GM18520 (cell line): ENCODE measurements at regions not wholly inside any gene's neighbourhood (a gene's known extent, or its start where the extent isn't known, plus 50 kb on each side); places are given as distances from the start of the nearest gene placed in this dataset.
A peak's percentile ranks its signal among the peaks of the same experiment; 100 is the strongest.
"Not testable (repeated sequence)": the region's sequence is repeated elsewhere in the genome, so short reads cannot be mapped to it uniquely, and the experiment has no call there.

Experiments
- ATAC-seq: cut with Tn5 transposase; IDR thresholded peaks from one replicate; pipeline ENCODE4 v1.9.1; 2021; ENCODE audit not compliant: unreplicated experiment

DNA sequence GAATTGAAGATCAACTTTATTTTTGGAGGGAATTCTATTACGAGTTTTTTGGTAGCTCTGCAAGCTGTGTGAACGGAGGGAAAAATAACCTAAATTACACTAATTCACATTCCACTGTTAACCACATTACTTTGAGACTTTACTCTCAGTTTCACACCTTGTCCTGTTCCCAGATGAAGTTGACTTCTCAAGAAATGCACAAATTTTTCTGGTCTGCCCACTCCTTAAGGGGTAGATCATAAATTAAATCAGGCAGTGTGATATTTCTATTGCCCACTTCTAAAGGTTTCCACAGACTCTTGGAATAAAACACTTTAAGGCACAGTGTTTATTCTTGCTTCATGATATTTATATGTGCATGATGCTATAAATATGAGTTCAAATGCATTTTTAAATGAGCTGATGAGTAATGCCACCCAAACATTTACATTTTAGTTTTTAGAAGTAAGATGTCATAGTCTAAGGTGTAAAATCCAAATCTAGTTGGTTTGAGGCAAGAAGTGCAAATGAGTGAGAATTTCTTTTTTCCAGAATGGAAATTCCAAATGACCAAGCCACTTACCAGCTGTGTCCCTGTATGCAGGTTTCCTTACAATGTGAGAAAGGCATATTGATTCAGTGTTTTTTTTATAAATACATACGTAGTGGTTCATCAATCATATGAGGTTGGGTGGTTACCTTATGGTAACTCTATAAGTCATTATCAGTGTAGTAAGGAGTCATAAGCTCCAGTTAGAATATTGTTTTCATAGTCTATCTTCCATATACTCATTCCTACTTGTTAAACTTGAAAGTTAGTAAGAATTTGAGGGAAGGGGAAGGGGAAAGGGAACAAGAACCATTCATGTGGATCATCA is 437.7 kb upstream of the MEF2C start:
- no peak for ATAC-seq

DNA sequence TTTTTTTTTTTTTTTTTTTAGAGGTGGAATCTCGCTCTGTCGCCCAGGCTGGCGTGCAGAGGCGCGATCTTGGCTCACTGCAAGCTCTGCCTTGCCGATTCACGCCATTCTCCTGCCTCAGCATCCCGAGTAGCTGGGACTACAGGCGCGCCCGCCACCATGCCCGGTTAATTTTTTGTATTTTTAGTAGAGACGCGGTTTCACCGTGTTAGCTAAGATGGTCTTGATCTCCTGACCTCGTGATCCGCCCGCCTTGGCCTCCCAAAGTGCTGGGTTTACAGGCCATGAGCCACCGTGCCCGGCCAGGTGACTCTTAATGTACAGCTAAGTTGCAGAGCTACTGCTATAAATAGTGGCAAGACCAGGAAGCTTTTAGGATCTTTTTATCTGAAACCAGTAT is 434.9 kb upstream of the MEF2C start:
- ATAC-seq = not testable (repeated sequence)

DNA sequence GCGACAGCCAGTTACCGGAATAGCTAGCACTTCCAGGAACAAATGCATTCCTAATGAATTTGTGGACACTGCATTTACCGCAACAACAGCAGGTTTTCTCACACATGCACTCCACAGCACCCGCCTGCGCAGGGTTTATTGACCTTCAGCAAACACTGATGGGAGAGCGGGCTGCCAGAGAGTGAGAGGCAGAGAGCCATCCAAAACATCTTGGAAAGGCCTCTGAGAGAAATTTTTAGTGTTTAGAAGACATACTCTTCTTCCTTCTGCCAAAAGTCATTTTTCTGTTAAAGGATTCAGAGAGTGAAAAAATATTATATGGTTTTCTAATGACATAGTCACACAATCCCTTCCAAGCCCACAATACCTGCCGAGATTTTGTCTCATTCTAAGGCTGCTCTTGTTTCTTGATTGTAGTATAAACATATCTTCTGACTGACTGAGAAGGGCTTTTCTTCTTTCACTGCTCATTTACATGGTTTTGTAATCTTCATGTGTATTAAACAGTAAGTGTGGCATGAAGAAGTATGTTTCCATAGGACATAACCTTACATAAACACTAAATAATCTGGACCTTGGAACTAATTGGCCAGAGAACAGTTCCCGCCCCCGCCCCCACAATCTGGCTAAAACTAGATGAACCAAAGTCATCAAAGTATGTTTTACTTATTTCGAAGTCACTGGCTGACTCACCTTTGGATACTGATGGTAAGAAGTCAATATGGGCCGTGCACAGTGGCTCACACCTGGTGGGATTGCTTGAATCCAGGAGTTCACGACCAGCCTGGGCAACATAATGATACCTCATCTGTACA is 432.5 kb upstream of the MEF2C start:
- no peak for ATAC-seq

DNA sequence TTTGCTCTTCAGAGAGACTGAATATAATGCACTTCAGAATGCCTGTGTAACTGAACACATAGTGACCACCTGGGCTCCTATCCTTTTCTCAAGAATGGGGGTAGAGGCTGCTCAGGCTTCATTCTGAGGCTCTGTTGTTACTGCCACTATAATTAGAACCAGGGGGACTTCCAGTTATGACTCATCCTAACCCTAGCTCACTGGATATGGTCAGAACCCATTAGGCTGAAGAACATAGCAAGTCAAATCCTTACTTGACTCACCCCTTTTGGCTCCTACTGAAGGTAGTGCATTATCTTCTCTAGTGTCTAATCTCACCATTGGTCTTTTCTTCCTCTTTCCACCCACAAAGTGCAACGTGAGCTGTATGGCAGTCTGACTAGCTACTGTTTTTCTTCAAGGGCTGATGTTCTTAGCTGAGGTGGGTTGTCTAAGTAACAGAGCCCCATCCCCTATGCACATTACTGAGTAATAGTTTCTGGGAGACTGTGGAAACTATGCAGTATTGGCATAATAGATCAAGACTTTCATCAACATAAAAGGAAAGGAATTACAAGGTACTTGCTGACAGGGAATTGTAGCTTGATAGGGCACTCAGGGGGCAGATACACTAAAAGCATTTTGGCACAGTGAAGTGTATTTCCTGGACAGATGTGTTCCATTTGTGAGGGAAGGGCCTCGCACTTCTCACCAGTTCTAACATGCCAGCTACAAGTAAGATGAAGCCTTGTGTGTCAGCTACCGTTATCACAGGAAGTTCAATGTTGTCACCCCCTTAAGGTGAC is 431.0 kb upstream of the MEF2C start:
- peak; percentile 94 for ATAC-seq

DNA sequence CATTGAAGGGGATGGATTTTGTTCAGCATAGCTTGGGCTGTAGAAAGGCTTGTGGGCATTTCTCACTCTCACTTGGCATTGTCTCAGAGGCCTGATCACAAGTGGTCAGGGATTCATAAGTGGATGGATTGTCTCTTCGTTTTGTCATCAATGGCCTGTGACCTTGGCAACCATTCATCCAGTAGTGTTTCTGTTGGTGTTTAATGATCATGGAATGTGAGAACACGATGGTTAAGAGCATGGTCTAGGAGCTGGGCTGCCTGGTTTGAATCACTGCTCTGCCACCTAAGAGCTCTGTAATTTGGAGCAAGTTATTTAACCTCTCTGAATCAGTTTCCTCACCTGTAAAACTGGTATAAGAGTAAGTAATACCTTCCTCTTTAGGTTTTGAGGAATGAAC is 430.1 kb upstream of the MEF2C start:
- no peak for ATAC-seq

DNA sequence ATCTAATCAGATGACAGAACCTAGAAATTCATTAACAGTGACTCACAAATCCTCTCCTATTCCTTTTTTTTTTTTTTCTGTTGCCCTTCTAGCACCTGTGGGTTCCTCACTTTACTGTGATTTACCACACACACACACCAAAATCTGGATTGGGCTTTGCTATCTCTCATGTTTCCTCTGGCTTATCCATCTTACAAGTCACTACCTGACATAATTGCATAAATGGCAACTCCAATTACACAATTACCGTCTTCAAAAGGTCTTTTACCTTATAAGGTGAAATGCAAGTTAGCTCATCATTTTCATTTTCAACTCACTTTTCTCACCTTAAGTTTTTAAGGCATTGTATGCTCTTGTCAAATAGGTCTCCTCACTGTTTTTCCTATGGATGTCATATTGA is 426.3 kb upstream of the MEF2C start:
- ATAC-seq = no peak

DNA sequence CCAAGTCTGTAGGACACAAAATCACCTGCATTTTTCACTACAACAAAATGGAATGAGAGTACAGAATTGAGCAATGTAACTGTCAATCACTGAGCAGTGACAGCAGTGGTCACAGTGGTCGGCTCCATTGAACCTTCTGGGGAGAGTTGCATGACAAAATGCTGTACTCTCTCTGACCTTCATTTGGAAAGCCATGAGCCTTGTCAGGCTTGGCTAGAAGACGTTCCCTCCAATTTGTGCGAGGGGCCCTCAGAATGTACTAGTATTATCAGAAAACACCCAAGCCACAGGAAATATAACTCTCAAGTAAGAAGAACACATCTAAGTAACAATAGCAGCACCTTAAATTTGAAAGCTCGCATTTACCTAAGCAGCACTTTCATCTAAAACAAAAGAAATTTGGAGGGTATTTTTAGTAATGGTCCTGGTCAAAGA is 425.6 kb upstream of the MEF2C start:
- peak; percentile 72 for ATAC-seq

DNA sequence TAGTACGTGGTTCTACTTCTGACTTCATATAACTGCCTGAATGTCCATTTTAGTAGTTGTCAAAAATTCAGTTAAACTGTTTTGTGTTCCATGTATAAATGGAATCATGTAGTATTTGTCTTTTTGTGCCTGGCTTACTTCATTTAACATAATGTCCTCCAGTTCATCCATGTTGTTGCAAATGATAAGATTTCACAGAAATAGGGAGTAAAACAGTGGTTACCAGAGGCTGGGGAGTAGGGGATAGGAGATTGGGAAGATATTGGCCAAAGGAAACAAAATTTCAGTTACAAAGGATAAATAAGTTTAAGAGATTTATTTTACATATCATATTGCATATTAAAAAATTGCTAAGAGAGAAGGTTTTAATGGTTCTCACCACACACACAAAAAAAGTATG is 425.0 kb upstream of the MEF2C start:
- no peak for ATAC-seq

DNA sequence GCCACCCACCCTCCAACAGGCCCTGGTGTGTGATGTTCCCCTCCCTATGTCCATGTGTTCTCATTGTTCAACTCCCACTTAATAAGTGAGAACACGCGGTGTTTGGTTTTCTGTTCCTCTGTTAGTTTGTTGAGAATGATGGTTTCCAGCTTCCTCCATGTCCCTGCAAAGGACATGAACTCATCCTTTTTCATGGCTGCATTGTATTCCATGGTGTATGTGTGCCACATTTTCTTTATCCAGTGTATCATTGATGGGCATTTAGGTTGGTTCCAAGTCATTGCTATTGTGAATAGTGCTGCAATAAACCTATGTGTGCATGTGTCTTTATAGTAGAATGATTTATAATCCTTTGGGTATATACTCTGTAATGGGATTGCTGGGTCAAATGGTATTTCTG is 424.2 kb upstream of the MEF2C start:
- not testable (repeated sequence) for ATAC-seq

DNA sequence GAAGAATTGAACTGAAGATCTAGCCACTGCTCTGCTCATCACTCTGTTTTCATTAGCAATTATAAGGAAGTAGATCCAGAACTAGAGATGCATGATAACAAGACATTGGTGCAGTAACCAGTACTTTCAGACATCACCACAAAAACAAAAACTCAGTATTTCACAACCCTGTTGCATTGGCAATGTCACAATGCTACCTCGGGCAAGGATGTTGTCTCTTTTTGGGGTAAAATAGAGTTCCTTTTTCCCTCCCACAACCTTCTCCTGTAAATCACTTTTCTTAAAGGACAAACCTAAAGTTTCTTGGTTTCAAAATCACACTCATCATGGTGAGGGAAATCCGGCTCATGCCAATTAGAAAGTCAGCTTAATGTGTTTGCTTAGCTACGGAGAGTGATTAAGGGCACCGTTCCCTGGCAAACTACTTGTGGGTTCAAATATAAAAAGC is 420.1 kb upstream of the MEF2C start:
- ATAC-seq = peak; percentile 42

DNA sequence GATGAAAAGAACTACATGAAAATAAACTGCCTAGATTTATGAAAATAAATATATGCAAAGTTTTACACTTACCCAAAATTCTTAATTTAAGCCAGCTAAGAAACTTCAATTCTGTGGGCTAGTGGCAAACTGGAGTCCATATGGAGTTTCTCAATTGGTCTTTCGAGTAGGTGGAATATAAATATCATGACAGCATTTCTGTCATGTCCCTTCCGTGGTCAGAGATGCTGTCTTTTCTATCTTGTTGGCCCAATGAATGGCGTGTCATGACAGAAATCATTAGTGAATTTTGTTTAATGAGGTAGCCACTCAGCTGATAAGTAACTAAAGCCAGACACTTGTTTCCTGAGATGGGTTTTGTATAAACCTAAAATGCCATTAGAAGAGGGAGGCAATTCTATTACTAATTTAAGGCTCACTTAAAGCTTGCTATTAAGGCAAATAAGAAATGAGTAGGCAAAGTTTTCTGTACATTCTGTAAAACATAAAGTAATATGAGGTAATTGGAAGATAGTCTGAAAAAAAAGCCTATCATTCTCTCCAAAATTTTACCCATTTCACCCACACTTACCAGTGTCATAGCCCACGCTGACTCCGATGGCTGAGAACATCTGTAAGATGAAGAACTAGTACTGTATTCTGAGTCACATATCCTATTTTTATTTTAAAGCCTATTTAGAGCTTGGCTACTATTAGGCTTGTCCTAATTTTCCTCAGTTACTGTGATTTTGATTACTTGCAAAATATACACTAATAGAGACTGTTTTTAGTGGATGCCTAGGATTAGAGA is 419.3 kb upstream of the MEF2C start:
- ATAC-seq = no peak

DNA sequence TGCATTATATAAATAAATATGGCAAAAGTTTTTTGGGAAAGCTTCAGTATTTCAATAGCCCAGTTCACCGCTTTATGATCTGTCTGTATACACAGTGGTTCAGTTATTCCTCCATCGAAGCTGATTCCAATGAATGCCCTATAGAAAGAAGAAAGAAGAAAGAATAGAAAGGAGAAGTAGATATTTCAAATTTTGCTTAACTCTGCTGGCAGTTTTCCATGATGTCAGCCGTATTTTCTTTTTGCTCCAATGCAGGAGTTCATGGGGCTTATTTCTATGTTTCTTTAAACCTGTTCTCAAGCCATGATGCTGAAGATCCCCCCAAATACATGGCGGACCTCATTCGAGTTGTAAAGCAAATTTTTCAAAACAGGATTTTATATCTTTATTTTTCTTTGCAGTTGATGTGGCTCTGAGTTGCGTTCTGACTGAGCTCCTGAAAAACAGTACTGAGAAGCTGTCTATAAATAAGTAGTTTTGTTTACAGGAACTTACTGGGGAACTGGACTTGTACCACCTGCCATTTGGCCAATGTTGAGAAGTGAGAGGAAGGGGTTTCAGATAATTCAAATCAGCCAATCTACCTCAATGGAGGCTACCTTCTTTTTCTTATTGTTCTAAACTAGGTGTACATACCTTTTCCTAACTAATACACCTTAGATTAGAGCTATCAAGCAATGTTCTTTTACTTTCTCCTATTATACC is 418.5 kb upstream of the MEF2C start:
- peak; percentile 73 for ATAC-seq

DNA sequence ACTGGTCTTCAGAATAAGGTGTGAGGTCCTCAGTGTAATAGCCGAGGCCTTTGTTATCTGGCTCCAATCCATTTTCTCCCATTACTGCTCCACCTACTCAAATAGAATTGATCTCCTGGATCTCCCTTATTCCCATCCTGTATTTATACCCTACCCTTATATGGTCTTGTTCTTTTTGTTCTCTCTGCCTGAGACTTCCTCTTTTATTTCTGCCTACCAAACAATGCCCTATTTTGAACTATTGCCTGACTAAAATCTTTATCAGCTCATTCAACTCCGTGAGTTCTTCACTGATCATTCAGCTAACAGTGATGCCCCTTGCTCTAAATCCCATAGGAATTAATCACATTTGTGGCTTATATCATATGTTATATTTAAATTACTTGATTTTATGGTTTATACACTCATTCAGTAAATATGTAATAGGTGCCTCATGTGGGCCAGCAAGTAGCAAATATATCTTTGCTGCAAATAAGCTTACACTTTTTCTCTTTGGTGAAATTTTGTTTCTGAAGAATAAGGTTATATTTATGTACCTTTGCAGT is 417.5 kb upstream of the MEF2C start:
- ATAC-seq = no peak

DNA sequence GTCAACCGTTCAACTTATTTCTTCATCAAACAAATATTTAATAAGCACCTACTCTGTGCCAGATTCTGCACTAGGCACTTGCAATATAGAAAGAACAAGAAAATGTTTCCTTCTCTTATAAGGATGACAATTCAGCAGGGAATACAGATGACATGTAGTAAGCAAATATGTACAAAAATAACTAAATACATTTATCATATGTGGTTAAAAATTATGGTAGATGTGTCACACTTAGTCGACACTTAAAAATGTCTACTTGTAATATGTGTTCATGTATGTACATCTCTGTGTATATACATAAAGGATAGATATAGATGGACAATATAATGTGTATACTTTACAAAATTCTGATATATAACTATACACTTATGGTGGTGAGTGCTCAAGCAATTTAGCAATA is 417.0 kb upstream of the MEF2C start:
- no peak for ATAC-seq

DNA sequence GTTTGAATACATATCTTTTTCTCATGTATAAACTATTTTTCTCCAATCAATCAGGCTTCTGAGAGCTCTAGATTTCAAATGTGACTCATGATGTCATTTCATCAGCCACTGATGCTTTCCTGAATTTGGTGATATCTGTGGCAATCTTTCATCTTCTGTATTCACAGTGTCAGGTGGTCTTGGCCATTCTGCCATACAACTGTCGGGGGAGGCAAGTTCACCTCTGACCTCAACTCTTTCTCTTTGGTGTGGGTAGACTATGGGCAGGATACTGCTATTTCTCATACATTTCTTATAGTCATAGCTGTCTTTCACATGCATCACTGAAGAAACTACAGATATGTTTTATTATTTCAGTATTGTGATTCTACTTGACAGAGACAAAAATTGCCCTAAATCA is 414.1 kb upstream of the MEF2C start:
- no peak for ATAC-seq

DNA sequence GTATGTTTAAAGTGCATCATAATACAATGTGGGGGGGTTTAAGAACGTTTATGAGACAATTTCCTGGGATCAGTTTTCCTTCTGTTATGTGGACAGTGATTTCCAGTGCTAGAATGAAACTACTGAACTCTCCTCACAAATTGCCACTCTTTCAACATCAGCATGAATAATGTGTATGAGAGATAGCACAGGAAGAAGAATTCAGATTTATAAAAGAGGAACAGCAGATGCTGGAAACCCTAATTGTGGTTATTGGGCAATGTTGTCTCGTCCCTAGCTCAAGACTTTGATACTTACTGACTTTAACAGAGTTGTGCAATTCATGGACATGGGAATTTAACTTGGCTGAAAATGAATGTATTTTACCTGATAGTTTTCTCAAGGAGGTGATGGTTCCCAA is 410.8 kb upstream of the MEF2C start:
- no peak for ATAC-seq

DNA sequence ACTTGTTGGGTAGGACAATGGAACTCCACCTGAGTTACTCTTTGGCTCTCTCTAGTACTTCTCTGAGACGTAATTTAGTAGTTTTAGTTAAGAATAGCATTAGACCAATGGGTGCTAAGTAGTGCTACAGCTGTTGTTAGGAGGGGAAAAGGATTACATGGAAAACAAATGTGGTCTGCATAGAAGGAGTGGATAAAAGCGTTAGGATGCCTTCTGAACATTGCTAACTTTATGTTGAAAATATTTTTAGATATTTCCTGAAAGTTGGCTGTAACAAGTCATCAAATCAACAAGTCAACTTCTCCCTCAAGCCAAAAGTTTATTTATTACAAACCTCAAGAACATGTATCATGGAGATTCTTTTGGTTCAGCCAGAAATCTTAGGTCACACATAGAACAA is 409.5 kb upstream of the MEF2C start:
- ATAC-seq = no peak

DNA sequence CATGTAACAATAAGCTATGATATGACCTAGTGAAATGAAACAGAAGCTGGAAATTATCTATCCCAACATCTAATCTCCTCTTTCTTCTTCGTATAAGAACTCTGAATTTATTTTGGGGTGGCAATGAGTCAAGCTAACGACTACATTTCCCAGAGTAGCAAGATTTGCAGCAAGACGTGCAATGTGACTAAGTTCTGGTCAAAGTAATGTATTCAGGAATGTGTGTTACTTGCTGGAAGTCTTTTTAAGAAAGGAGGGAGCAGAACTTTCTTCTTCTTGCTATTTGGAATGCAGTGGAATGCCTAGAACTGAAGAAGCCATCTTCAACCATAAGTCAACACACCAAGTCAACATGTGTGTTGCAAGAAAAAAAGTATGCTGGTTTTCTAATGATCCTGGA is 406.6 kb upstream of the MEF2C start:
- no peak for ATAC-seq

DNA sequence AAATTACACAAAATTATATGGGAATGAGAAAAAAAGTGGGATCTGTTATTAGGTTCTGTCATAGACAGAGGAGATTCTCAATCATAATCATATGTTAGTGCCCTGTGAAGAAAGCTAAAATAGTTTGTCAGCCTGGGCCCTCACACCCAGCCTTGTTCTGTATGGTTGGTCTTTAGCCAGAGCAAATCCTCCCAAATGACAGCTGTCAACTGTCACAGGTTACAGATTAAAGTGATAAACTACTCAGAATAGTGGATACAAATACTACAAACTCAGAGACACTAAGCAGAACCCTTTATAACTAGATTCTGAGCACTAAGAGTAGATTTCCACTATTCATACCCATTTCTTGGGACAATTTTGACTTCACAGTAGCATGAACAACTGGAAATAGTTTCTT is 405.0 kb upstream of the MEF2C start:
- ATAC-seq = no peak

DNA sequence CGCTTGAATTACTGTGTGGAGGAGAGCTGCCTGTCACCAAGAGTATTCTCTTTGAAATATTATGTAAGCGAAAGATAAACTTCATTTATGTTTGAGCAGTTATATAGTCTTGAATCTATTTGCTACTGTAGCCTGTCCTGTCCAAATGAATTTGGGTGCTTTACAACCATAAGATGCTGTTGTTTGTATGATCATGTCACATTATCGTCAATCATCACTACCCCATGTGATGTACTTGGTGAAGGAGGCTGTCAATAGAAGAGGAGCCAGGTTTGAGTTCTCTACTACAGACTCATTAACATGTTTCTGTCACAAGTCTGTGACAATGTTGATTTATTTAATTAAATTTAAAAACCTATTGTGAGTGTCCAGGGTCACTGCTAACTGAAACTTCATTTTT is 403.3 kb upstream of the MEF2C start:
- no peak for ATAC-seq
